ENCODE measurements at regions not wholly inside any gene's neighbourhood (a gene's known extent, or its start where the extent isn't known, plus 50 kb on each side); places are given as distances from the start of the nearest gene placed in this dataset.

DNA sequence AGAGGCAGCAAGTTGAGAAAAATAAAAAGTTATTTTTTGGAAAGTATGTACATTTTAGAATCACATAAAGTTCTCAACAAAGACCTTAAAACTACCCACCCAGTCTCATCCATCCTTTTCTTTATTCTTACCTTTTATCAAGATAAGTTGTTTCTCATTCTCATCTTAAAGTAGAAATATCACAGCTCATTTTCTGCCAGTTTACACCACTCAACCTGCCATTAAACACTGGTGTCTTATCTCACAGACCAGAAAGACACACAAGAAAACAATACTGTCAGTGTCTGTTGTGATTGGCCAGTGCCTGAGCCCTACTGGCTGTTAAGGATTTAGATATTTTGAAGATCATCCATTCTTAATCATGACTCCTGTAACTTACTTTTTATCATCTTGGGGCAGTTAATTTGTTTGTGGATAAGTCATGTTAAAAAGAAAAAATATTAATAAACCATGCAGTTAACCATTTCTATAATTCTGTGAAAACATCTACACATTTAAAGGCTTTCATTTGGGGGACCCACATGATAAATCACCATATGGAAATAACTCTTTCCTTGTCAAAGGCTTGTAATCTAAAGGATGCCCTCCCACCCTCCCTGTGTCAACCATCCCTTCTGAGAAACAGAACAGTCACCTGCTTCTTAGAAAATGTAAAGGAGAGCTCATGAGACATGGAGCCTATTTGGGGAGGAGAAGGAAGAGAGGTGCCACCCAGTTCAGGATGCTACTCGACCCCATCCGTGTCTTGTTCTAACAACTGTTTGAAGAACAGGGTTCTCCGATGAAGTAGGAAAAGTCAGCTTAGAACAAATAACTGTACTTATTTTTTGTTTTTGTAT, 897.2 kb upstream of the INTU start:
- TF ChIP-seq CTCF (conservative IDR thresholded peaks at IDR 0.05 in 1 of 2, IDR thresholded peaks at IDR 0.05 in 1 of 2; ENCODE audit: low read depth in 1 of 2, low read length in 2 of 2) = no peak
- no peak for TF ChIP-seq EZH2 (IDR thresholded peaks at IDR 0.05; ENCODE audit: low read length, missing control alignments)

Data from fibroblast of lung (primary cell).